Epithelial cell of esophagus (primary cell): ENCODE measurements at regions not wholly inside any gene's neighbourhood (a gene's known extent, or its start where the extent isn't known, plus 50 kb on each side); places are given as distances from the start of the nearest gene placed in this dataset.

ENCODE experiments used
- DNase-seq: peaks from one replicate; pipeline ENCODE4 v3.0.0; 2010; ENCODE audit warnings: low read depth
- H3K4me3 ChIP-seq: 2 replicates; pipeline ENCODE4 v1.5.1; 2011; ENCODE audit warnings: mild to moderate bottlenecking, low read length, control low read depth
- CTCF ChIP-seq: IDR thresholded peaks from 2 replicates; pipeline ENCODE4 v1.5.1; 2011; ENCODE audit warnings: low read depth, mild to moderate bottlenecking, low read length, control low read depth, inconsistent platforms; ENCODE audit not compliant: insufficient read depth; ENCODE audit errors: missing control alignments

- no peak for TF ChIP-seq CTCF
- DNase-seq: no peak
- no peak overlapping the region for H3K4me3 ChIP-seq
These were observed 228.7 kb upstream of the CRY1 start for GRCh38 chr12:107322063-107322462.

DNA sequence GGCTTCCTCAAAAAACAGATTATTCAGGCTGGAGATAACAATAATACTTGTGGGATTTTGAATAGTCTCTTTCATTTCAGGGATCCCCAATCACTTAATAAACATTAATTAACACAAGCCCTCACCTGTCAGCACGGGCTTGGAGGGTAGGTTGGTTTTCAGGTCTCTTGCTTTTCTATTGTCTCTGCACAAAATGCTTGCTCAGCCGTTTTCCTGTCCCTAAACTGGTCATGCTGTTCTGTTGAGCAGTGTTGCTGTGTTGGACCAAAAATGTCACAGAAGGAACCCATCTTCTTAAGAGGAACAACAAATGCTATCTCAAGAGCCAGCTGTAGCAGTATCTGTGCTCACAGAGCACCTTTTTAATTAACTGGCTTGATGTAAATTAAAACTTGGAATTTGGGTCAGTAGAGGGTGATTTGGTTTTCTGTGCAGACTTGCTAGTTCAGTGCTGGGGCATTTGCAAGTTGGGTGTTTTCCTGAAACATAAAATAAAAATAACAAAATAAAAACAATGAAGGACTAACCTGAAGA, 231.8 kb upstream of the CRY1 start:
- no peak overlapping the region for H3K4me3 ChIP-seq
- no peak for DNase-seq
- TF ChIP-seq CTCF: no peak

DNA sequence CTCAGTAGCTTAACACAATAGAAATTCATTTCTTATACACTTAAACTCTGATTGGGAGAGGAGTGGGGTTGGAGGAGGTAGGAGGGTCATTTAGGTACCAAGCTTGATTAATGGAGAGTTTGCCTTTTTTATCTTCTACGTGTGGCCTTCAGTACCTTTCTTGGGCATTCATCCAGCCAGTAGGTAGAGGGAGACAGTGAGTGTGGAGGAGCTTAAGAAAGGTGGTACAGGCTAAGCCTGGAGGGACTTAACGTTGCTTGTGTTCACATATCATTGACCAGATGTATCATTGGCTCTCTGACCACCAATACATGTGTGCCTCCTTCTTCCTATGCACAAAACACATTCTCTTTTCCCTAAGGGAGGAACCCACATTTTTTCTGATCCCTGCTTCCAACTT, 232.9 kb upstream of the CRY1 start:
- no peak overlapping the region for H3K4me3 ChIP-seq
- no peak for DNase-seq
- TF ChIP-seq CTCF: no peak

GRCh38 chr12:107327651-107328182, 234.4 kb upstream of the CRY1 start:
- H3K4me3 ChIP-seq: no peak overlapping the region
- no peak for TF ChIP-seq CTCF
- DNase-seq: no peak

DNA sequence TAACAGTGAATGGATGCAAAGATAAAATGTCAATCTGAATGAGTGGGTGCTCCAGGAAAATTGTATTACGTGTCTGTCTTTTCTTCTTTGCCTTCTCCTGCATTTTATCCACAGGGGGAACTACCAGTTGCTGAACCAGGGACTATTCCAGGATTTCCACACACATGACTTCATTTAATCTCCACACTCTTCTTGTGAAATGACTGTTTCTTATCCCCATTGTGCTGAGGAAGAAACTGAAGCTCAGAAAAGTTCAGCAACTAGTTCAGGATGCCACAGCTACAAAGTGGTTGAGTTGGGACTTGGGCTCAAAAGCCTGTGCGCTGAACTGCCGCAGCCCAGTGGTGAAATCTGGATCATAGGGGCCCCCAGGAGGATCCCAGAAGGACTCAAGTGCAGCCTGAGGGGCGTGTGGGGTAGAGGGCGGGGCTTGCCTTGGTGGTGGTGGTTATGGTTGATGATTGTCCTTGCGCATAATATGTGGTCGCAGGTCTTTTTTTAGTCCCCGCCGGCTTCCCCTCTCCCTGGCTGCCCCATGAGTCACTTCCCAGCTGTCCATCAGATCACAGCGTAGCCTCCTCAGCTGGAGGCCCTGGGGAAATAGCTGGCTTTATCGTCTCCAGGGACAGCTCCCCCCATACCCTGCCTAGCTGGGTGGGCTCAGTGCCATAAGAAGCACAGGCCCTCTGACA, 235.2 kb upstream of the CRY1 start:
- peak; percentile 52 for DNase-seq
- no peak overlapping the region for H3K4me3 ChIP-seq
- no peak for TF ChIP-seq CTCF

GRCh38 chr12:107329569-107330324, 236.4 kb upstream of the CRY1 start:
- peak; percentile 93 for DNase-seq
- no peak overlapping the region for H3K4me3 ChIP-seq
- no peak for TF ChIP-seq CTCF
